CD4-positive, alpha-beta T cell (primary cell): ENCODE measurements at regions not wholly inside any gene's neighbourhood (a gene's known extent, or its start where the extent isn't known, plus 50 kb on each side); places are given as distances from the start of the nearest gene placed in this dataset.

Experiments used
- ATAC-seq: fragments of 200-7000 bp; cut with Tn5 transposase; one replicate; pipeline ENCODE4 v1.10.0; 2022; ENCODE audit warnings: mild to moderate bottlenecking; ENCODE audit not compliant: poor library complexity
- CTCF ChIA-PET: fragments of 350-600 bp; sonication (Branson Sonifier 250); formaldehyde crosslinking; loops from one replicate; lab custom pipeline; 2021; ENCODE audit warnings: antibody characterized with exemption, inconsistent platforms; lab: Charles Lee
- POLR2A ChIA-PET: fragments of 350-600 bp; sonication (Branson Sonifier 250); formaldehyde crosslinking; loops from one replicate; lab custom pipeline; 2021; ENCODE audit warnings: antibody characterized with exemption, inconsistent platforms; lab: Charles Lee
- DNase-seq, 14 experiments: peaks; one replicate each; pipeline ENCODE4 v3.0.0-alpha.2; 2013 to 2020; ENCODE audit warnings: mixed read lengths in 2 of 14
- H3K27ac ChIP-seq, 2 donors: one replicate each; pipeline versions ENCODE4 v1.5.1 to v1.7.0; 2013; ENCODE audit warnings: low read length in 2 of 2, low read depth in 1 of 2, mild to moderate bottlenecking in 1 of 2
- H3K27me3 ChIP-seq, 2 experiments: 1 replicate in 1 of 2; 2 replicates in 1 of 2; pipeline versions ENCODE4 v1.6.1 to v1.7.0; 2013; ENCODE audit warnings: low read length in 2 of 2, control low read depth in 1 of 2, mild to moderate bottlenecking in 1 of 2, moderate library complexity in 1 of 2; ENCODE audit not compliant: insufficient read depth in 2 of 2, control insufficient read depth in 1 of 2
- H3K36me3 ChIP-seq: one replicate; pipeline ENCODE4 v1.6.1; 2013; ENCODE audit warnings: low read length, control low read depth; ENCODE audit not compliant: insufficient read depth
- H3K4me1 ChIP-seq: one replicate; pipeline ENCODE4 v1.6.1; 2013; ENCODE audit warnings: low read length, control low read depth; ENCODE audit not compliant: insufficient read depth
- H3K4me3 ChIP-seq: one replicate; pipeline ENCODE4 v1.5.1; 2013; ENCODE audit warnings: mild to moderate bottlenecking, low read length, moderate library complexity
- H3K9me3 ChIP-seq, 2 experiments: 1 replicate in 1 of 2; 2 replicates in 1 of 2; pipeline versions ENCODE4 v1.6.1 to v1.7.0; 2013; ENCODE audit warnings: low read length in 2 of 2, mild to moderate bottlenecking in 2 of 2, control low read depth in 1 of 2, moderate library complexity in 1 of 2; ENCODE audit not compliant: control insufficient read depth in 1 of 2, insufficient read depth in 1 of 2
- H3K27ac Mint-ChIP-seq: one replicate; pipeline ENCODE4 v1.8.0; 2020; ENCODE audit warnings: mixed read lengths
- H3K27me3 Mint-ChIP-seq: one replicate; pipeline ENCODE4 v1.8.0; 2021; ENCODE audit warnings: mixed read lengths
- H3K36me3 Mint-ChIP-seq: one replicate; pipeline ENCODE4 v1.8.0; 2021; ENCODE audit warnings: low read depth, mixed read lengths
- H3K4me1 Mint-ChIP-seq: one replicate; pipeline ENCODE4 v1.8.0; 2021; ENCODE audit warnings: low read depth, mixed read lengths
- H3K4me3 Mint-ChIP-seq: one replicate; pipeline ENCODE4 v1.8.0; 2020; ENCODE audit warnings: mild to moderate bottlenecking, mixed read lengths
- H3K9me3 Mint-ChIP-seq: one replicate; pipeline ENCODE4 v1.8.0; 2020; ENCODE audit warnings: mixed read lengths
- CTCF ChIP-seq: fragments of 200-600 bp; IDR thresholded peaks from one replicate; pipeline ENCODE4 v1.8.0; 2022; ENCODE audit warnings: antibody characterized with exemption, mild to moderate bottlenecking
- intact Hi-C, 2 experiments: fragments of 100-400 bp; cut with DNase I in 1 of 2; cut with micrococcal nuclease in 1 of 2; formaldehyde crosslinking; loops; one replicate each; pipeline versions ENCODE4 v1.15.1 to v1.9.0; 2023 to 2025; cut with DNase I, micrococcal nuclease

- Mint-ChIP-seq H3K4me1 (no peaks in the 10 kb centered on the region), H3K27ac (no peak overlapping the region), H3K27me3 (peaks cover 4% of the 10 kb centered on the region), H3K36me3 (no peaks in the 10 kb centered on the region), H3K4me3 (no peak overlapping the region), H3K9me3 (no peaks in the 10 kb centered on the region)
- POLR2A ChIA-PET: no interaction called here
- intact Hi-C loops: no loop called here
- DNase-seq (no peak), ATAC-seq (no peak)
- no peak for TF ChIP-seq CTCF
- Histone ChIP-seq H3K9me3 (no peaks in the 10 kb centered on the region), H3K27me3 (no peaks in the 10 kb centered on the region), H3K36me3 (no peaks in the 10 kb centered on the region), H3K4me1 (no peaks in the 10 kb centered on the region), H3K4me3 (no peak overlapping the region), H3K27ac (no peak overlapping the region)
- CTCF ChIA-PET: no interaction called here
Observed at GRCh38 chr16:47973552-47973951, 182.2 kb downstream of the ABCC12 start.

GRCh38 chr16:47972246-47972985, 183.4 kb downstream of the ABCC12 start:
- intact Hi-C loops: no loop called here
- no peaks in the 10 kb centered on the region for H3K9me3 Mint-ChIP-seq
- no peak for ATAC-seq

DNA sequence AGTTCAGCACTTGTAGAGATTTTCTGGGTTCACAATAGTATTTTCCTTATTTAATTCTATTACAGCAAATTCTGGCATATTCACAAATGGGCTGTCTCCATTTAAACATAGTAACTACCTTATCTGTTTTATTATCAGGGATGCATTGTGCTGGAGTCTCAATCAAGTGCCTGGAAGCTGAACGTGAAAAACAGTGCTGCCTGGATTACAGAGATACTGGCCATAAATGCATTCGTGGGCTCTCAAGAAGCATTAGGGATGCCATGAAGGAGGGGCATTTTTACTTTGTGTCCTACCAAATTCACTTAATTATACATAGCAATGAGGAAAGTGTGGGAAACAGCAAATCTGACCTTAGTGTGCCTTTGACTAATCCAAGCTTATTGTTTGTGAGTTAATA, 184.6 kb downstream of the ABCC12 start:
- no peak overlapping the region for H3K27ac Mint-ChIP-seq
- H3K4me1 Mint-ChIP-seq: no peaks in the 10 kb centered on the region
- H3K4me3 Mint-ChIP-seq: no peak overlapping the region
- Histone ChIP-seq H3K9me3 (no peaks in the 10 kb centered on the region), H3K27me3 (no peaks in the 10 kb centered on the region), H3K4me1 (no peaks in the 10 kb centered on the region), H3K27ac (no peak overlapping the region), H3K36me3 (no peaks in the 10 kb centered on the region), H3K4me3 (no peak overlapping the region)
- H3K27me3 Mint-ChIP-seq: peaks cover 4% of the 10 kb centered on the region
- ChIA-PET POLR2A (no interaction called here), CTCF (no interaction called here)
- no peak for TF ChIP-seq CTCF
- DNase-seq: no peak
- intact Hi-C loops: no loop called here
- ATAC-seq: no peak
- no peaks in the 10 kb centered on the region for H3K36me3 Mint-ChIP-seq
- no peaks in the 10 kb centered on the region for H3K9me3 Mint-ChIP-seq

More at GRCh38 chr16:47972246-47972985, 183.4 kb downstream of the ABCC12 start:
- H3K4me3 Mint-ChIP-seq: no peak overlapping the region
- no peaks in the 10 kb centered on the region for H3K4me1 Mint-ChIP-seq
- TF ChIP-seq CTCF: no peak
- ChIA-PET POLR2A (no interaction called here), CTCF (no interaction called here)
- H3K9me3 ChIP-seq: no peaks in the 10 kb centered on the region
- H3K36me3 Mint-ChIP-seq: no peaks in the 10 kb centered on the region
- H3K27me3 ChIP-seq: no peaks in the 10 kb centered on the region
- no peak overlapping the region for H3K4me3 ChIP-seq
- H3K27ac Mint-ChIP-seq: no peak overlapping the region
- no peak overlapping the region for H3K27ac ChIP-seq
- no peaks in the 10 kb centered on the region for H3K4me1 ChIP-seq
- no peaks in the 10 kb centered on the region for H3K36me3 ChIP-seq
- no peak for DNase-seq
- H3K27me3 Mint-ChIP-seq: peaks cover 4% of the 10 kb centered on the region
